NCI-H2196 (cell line): ENCODE measurements at regions not wholly inside any gene's neighbourhood (a gene's known extent, or its start where the extent isn't known, plus 50 kb on each side); places are given as distances from the start of the nearest gene placed in this dataset.

ENCODE experiments used
- DNase-seq: peaks from one replicate; lab custom pipeline; 2025; ENCODE audit not compliant: unreplicated experiment; lab: John Stamatoyannopoulos, UW

DNA sequence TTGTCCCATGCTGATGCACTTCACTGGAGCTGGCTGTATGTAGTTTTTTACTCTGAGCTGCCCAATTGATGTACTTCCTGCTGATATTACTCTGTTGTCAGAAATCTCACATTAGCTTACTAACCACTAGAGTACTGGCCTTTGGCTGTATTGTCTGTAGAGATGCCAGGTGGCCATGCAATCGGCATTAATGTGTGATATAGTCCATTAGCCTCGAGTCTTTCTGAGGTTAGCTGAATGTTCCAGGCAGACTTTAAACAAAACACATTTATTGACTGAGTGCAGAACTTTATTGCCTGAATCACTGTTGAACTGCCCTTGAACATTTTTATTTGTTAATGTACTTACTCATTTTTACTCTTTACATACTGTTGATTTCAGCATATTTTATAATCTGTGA lies 335.2 kb downstream of the PCDH10 start:
- DNase-seq, result no peak

- no peak for DNase-seq
Measured at GRCh38 chr4:133483600-133484246, 334.6 kb downstream of the PCDH10 start.

- no peak for DNase-seq
Measured at GRCh38 chr4:133476063-133476462, 327.0 kb downstream of the PCDH10 start.

GRCh38 chr4:133474501-133474900 lies 325.4 kb downstream of the PCDH10 start:
- no peak for DNase-seq

GRCh38 chr4:133472244-133472643 lies 323.1 kb downstream of the PCDH10 start:
- DNase-seq, result no peak

- DNase-seq, result no peak
Measured at GRCh38 chr4:133467290-133467947, 318.3 kb downstream of the PCDH10 start.

DNA sequence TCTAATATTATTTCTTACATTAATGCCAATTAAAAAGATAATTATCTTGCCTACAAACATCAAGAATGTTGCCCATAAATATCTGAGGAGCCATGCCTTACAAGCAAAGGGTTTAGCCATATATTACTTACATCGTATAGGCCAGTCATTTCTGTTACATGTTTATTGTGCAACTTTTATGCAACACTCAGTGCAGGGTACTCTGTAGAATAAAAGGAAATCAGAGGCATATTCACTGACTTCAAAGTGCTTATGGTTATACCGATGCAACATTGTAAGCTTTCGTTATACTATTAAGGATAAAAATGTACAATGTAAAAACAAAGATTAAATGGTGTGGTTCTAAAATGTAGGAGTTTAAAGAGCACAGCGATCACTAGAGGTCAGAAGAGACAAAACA lies 315.9 kb downstream of the PCDH10 start:
- no peak for DNase-seq

DNA sequence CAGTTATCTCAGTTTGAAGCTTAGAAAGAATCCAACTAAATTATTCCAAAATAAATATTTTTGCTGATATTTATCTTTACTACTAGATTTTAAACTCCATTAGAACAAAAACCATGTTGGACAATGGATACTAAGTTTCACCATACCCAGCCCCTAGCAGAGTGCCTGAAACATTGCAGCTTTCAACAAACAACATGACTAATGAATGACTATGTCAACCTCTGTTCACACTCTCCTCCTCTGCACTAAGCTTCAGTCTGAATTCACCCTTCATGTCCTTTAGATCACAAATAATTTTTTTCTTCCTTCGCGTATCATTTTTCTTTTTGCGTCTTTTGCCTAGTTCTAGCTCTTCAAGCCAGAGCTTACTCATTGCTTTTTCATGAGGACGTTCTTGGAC lies 315.2 kb downstream of the PCDH10 start:
- no peak for DNase-seq

DNA sequence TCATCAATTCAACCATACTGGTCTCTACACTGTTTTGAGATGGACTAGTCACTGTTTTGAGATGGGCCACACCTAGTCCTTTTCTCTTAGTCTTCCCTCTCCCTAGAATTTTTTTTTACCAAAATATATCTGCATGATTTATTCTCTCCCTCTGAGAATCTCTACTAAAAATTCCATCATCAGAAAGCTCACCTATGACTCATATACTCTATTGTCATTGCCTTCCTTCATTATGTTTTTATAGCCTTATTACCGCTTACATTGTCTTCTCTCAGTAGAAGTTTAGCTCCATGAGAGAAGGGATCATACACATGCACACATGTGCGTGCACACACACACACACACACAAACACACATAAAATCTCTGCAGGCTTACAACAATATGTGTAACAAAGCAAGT lies 303.6 kb downstream of the PCDH10 start:
- DNase-seq, result no peak

- DNase-seq, result no peak
Measured at GRCh38 chr4:133450813-133451212, 301.7 kb downstream of the PCDH10 start.

- DNase-seq, result no peak
Measured at GRCh38 chr4:133440404-133440803, 291.3 kb downstream of the PCDH10 start.

DNA sequence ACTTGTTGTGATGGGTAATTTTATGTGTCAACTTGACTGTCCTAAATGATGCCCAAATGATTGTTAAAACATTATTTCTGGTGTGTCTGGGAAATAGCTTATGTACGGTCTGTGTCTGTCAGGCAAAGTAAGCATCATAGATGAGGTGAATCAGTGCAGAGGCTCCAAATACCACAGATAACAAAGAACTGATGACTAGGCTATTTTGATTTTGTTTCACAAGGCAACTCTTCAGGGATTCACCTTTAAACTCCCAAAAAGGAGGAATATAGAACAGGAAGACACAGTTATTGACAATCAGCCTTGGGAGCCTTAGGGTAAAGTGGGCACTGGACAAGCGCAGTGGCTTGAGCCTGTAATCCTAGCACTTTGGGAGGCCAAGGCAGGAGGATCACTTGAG lies 290.7 kb downstream of the PCDH10 start:
- DNase-seq, result no peak

- DNase-seq, result no peak
Measured at GRCh38 chr4:133424605-133425004, 275.5 kb downstream of the PCDH10 start.

GRCh38 chr4:133403913-133404312 lies 254.8 kb downstream of the PCDH10 start:
- no peak for DNase-seq

DNA sequence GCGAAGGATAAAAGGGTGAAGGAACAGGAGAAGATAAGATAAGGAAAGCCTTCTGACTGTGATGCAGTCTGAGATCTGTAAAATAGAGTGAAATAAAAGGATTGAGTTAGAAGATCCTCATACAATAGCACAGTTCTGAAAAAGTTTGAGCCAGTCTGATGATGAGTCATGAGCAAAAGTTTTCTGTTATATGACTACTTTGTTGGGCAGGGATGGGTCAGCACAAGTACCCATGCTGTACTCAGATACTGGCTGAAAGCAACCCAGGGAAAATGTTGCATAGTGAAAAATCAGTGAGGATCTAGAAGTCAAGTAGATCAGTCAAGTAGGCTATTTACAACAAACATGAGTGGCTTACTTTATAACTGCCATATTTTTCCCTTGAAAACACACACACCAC lies 253.5 kb downstream of the PCDH10 start:
- DNase-seq, result no peak

GRCh38 chr4:133394971-133395627 lies 246.0 kb downstream of the PCDH10 start:
- no peak for DNase-seq

- no peak for DNase-seq
Measured at GRCh38 chr4:133390198-133390855, 241.2 kb downstream of the PCDH10 start.

DNA sequence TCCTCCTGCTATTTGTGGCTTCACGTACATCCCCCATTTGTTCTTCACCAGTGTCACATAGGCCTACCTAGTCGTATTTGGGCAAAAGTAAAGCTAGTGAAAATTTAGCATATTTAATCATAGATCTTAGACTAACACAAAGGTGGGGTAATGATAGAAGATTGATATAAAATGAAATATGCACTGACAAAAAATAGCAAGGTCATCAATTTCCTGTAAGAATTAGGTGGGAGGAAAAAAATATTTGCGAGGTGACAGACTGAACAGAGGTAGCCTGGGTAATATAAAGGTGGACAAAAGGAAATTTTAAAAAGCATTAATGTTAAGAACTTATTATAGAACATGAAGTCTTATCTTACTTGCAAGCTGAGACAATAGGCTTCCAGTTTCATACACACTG lies 239.9 kb downstream of the PCDH10 start:
- no peak for DNase-seq

DNA sequence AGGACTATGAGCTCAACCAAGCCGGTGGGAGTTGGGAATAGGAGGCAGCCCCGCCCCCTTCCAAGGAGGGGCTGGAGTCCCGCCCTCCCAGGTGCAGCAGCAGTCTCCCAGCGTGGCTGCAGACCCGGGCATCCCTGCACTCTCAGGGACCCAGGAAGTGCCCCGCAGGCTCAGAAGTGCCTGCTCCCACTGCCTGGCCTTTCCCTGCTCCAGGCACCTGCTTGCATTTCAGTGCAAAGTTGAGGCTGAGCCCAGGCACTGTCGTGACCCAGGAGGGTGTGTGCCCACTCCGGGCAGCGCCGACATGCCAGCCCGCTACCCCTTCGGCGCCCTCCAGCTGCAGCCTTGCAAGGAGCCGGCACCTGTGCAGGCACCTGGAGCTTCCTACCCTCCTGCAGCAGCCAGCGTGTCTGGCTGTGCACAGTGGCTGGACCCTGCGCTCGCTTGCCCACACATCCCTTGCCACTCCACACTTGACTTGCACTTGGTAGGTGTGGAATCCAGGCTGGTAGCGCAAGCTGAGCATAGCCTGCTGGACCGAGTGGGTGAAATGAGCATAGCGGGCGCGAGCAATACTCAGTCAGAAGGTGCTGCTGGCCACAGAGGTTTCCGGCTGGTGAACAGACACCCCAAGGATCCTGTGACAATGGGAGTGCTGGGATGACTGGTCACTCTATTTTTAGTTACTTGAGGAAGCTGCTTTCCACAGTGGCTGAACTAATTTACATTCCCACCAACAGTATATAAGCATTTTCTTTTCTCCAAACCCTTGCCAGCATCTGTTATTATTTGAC lies 236.3 kb downstream of the PCDH10 start:
- DNase-seq, result no peak

GRCh38 chr4:133379681-133380438 lies 230.8 kb downstream of the PCDH10 start:
- no peak for DNase-seq
